ENCODE measurements at regions not wholly inside any gene's neighbourhood (a gene's known extent, or its start where the extent isn't known, plus 50 kb on each side); places are given as distances from the start of the nearest gene placed in this dataset.
A peak's percentile ranks its signal among the peaks of the same experiment; 100 is the strongest.

DNA sequence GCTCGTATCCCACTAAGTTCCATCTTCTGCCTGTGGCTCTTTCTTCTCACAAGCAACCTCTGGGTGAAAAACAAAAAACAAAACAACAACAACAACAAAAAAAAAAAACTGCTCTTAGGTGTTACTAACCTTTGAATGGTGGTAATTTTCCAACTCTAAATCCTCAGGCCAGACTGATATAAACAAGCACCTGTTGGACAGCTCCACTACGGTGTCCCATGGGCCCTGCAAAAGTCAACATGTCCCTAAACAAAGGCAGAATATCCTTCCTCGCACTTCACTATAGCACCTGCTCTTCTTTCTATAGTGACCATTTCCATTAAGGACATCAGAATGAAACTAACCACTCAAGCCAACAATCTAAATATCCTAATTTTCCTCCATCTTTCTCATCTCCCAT lies 54.6 kb upstream of the PARM1 start:
- DNase-seq (ENCODE audit: low read depth in 2 of 2) = no peak

DNA sequence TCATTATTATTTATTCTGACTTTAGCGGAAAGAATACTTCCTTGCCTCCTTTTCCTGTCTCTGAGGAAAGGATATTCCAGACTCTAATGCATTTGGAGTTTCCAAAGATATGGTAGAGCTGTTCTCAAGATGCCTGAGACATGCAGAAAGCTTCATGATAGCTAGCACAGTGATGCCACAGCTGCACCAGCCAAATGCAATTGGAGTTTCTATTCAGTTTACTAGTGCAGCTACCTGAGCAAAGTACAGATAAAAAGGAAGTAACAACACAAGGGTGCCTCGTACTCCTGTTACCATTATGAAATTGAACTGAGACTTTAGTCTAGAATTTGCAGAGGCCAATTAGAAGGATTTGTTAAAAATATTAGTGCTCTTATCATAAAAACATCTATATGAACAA lies 57.5 kb upstream of the PARM1 start:
- DNase-seq (ENCODE audit: low read depth in 2 of 2) = no peak

DNA sequence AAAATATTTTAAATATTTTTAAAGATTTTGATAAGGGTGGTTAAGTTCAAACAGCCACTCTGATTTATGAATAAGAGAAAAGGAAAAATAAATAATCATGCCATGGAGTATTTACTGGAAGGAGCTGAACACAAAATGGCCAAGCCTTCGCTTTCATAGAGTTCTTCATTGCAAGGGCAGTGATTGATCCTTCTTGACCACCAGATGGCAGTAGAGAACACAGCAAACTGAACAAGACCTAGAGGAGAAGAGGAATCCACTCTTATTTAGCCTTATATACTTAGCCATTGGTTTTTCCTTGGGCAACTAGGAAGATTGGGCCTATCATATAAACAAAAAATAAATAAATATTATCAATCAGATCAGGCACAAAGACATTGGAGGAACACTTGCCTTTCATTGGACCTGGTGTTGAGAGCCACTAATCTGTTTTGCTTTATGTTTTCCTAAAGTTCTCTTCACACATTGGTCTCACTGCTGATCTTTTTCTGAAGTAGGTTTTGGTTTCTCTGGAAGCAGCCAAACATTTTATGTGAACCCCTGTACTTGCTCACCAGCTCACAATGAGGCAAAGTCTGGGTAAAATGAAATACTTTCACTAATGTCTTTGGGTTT lies 58.1 kb upstream of the PARM1 start:
- peak; percentile 31 to 33 for DNase-seq (ENCODE audit: low read depth in 2 of 2)

- DNase-seq (ENCODE audit: low read depth in 2 of 2) = no peak
Measured at GRCh38 chr4:74873545-74874301, 59.2 kb upstream of the PARM1 start.

- DNase-seq (ENCODE audit: low read depth in 2 of 2) = no peak
Measured at GRCh38 chr4:74858921-74859562, 64.7 kb upstream of the BTC start.

DNA sequence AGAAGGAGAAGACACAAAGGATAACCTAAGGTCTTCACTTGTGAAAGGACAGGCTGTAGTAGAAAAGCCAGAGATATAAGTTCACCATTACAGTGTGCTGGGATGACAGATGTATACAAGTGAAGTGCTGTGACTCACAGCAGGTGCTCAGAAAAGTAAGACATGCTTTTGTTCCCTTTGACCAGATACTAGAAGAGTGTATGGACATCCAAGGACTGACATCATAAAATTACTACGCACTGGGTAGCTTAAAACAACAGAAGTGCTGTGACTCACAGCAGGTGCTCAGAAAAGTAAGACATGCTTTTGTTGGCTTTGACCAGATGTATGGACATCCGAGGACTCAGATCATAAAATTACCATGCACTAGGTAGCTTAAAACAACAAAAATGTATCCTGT lies 61.6 kb upstream of the BTC start:
- DNase-seq (ENCODE audit: low read depth in 2 of 2) = no peak

DNA sequence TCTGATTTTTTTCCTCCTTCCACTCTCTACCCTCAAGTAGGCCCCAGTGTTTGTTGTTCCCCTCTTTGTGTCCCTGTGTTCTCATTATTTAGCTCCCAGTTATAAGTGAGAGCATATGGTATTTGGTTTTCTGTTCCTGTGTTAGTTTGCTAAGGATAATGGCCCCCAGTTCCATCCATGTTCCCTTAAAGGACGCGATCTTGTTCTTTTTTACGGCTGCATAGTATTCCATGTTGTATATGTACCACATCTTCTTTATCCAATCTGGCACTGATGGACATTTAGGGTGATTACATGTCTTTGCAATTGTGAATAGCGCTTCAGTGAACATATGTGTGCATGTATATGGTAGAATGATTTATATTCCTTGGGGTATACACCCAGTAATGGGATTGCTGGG lies 54.5 kb upstream of the BTC start:
- no peak for DNase-seq (ENCODE audit: low read depth in 2 of 2)

DNA sequence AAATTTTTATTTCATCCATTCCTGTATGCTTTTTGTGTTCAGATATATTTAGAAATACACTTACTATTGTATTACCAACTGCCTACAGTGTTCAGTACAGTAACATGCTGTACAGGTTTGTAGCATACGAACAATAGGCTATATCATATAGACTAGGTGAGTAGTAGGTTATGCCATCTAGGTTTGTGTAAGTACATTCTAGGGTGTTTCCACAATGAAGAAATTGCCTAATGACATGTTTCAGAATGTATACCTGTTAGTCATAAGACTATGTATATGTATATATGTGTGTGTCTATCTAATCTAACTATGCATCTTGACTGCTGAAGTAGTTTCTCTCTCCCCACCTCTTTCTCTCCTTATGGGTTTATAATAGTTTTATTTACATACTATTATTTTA lies 51.5 kb upstream of the BTC start:
- DNase-seq (ENCODE audit: low read depth in 2 of 2) = no peak
